Peyer's patch (tissue), 4 donors: ENCODE measurements at regions not wholly inside any gene's neighbourhood (a gene's known extent, or its start where the extent isn't known, plus 50 kb on each side); places are given as distances from the start of the nearest gene placed in this dataset.
"Not testable (repeated sequence)": the region's sequence is repeated elsewhere in the genome, so short reads cannot be mapped to it uniquely, and the experiment has no call there.

Experiments
- CTCF ChIP-seq, 6 experiments: fragments of 450-650 bp in 4 of 6; fragments of 200-600 bp in 2 of 6; sonication (generic) in 1 of 6; IDR thresholded peaks; one replicate each; pipeline ENCODE4 v1.5.1; 2017 to 2019; ENCODE audit warnings: antibody characterized with exemption in 6 of 6, mild to moderate bottlenecking in 3 of 6, moderate library complexity in 1 of 6
- POLR2A ChIP-seq, 2 donors: fragments of 450-650 bp; IDR thresholded peaks; one replicate each; pipeline ENCODE4 v1.5.1; 2017; ENCODE audit warnings: antibody characterized with exemption in 2 of 2, mild to moderate bottlenecking in 2 of 2, moderate library complexity in 2 of 2

- not testable (repeated sequence) for TF ChIP-seq CTCF, POLR2A (IDR thresholded peaks at IDR 0.05)
Observed at GRCh38 chr15:84401891-84402840, 166.6 kb downstream of the GOLGA6L4 start.
